Natural killer cell (primary cell): ENCODE measurements at regions not wholly inside any gene's neighbourhood (a gene's known extent, or its start where the extent isn't known, plus 50 kb on each side); places are given as distances from the start of the nearest gene placed in this dataset.

Experiments
- ATAC-seq, 3 donors: fragments of 150-1000 bp in 2 of 3; fragments of 200-7000 bp in 1 of 3; cut with Tn5 transposase; 1 replicate in 1 of 3; 2 replicates in 2 of 3; pipeline ENCODE4 v1.10.0; 2021; ENCODE audit warnings: mild to moderate bottlenecking in 2 of 3, moderate library complexity in 2 of 3
- DNase-seq, 2 donors: peaks; one replicate each; pipeline versions ENCODE4 v3.0.0 to v3.0.0-alpha.2; 2013 to 2021; ENCODE audit warnings: mixed read lengths in 1 of 2
- H3K27ac ChIP-seq: one replicate; pipeline ENCODE4 v1.5.1; 2013; ENCODE audit warnings: mild to moderate bottlenecking, low read length
- H3K27me3 ChIP-seq: one replicate; pipeline ENCODE4 v1.6.1; 2013; ENCODE audit warnings: low read length; ENCODE audit not compliant: control insufficient read depth, insufficient read depth
- H3K36me3 ChIP-seq: one replicate; pipeline ENCODE4 v1.6.1; 2013; ENCODE audit warnings: low read length; ENCODE audit not compliant: control insufficient read depth, insufficient read depth
- H3K4me1 ChIP-seq: one replicate; pipeline ENCODE4 v1.6.1; 2013; ENCODE audit warnings: low read length; ENCODE audit not compliant: control insufficient read depth, insufficient read depth
- H3K4me3 ChIP-seq: one replicate; pipeline ENCODE4 v1.5.1; 2013; ENCODE audit warnings: low read length
- H3K9me3 ChIP-seq: one replicate; pipeline ENCODE4 v1.6.1; 2013; ENCODE audit warnings: low read length; ENCODE audit not compliant: control insufficient read depth, insufficient read depth
- H3K27ac Mint-ChIP-seq, 2 donors: one replicate each; pipeline ENCODE4 v1.8.0; 2022; ENCODE audit warnings: mild to moderate bottlenecking in 2 of 2, mixed read lengths in 2 of 2, moderate library complexity in 1 of 2
- H3K27me3 Mint-ChIP-seq, 2 donors: one replicate each; pipeline ENCODE4 v1.8.0; 2022; ENCODE audit warnings: low read depth in 2 of 2, mixed read lengths in 2 of 2
- H3K36me3 Mint-ChIP-seq: one replicate; pipeline ENCODE4 v1.8.0; 2022; ENCODE audit warnings: mixed read lengths
- H3K4me1 Mint-ChIP-seq, 2 donors: one replicate each; pipeline ENCODE4 v1.8.0; 2022; ENCODE audit warnings: mixed read lengths in 2 of 2
- H3K4me3 Mint-ChIP-seq: one replicate; pipeline ENCODE4 v1.8.0; 2022; ENCODE audit warnings: mild to moderate bottlenecking, moderate library complexity, mixed read lengths
- H3K9me3 Mint-ChIP-seq, 2 donors: one replicate each; pipeline ENCODE4 v1.8.0; 2022; ENCODE audit warnings: mixed read lengths in 2 of 2
- WGBS: methylation state at CpG from one replicate; pipeline ENCODE4 v1.1.7; 2013; ENCODE audit warnings: missing lambda C conversion rate; ENCODE audit not compliant: insufficient coverage; 5-methylcytosine and 5-hydroxymethylcytosine counted together
- intact Hi-C: fragments of 100-400 bp; cut with micrococcal nuclease; formaldehyde crosslinking; loops from one replicate; pipeline ENCODE4 v1.14.2; 2022
- TF ChIP-seq, protein P1 (sequence below): fragments of 200-600 bp; IDR thresholded peaks from one replicate; pipeline ENCODE4 v1.8.0; 2022; ENCODE audit warnings: antibody characterized with exemption

DNA sequence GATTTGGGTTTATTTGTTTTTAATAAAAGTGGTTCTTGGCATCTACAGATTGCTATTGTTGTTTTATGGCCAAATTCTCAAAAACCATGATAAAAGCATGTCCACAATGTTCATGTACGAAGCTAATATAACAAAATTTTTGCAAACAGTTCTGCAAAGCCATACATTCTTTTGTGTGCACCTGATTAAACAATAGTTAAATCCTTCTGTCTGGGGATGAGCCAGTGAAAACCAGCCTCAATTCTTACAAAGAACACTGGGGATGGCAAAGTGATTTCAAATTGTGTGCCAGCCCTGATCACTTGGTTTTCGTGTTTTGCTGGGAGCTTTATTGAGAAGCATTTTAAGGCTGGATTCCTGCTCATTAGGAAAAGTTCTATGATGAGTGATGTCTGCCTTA, 149.1 kb upstream of the MAGI3 start:
- H3K4me1 ChIP-seq, result no peaks in the 10 kb centered on the region
- H3K36me3 ChIP-seq, result no peaks in the 10 kb centered on the region
- H3K9me3 Mint-ChIP-seq, result no peaks in the 10 kb centered on the region
- DNase-seq (no peak), ATAC-seq (no peak)
- 91% methylated on average over 2 of the region's 2 CpGs for WGBS
- TF ChIP-seq, protein P1, sequence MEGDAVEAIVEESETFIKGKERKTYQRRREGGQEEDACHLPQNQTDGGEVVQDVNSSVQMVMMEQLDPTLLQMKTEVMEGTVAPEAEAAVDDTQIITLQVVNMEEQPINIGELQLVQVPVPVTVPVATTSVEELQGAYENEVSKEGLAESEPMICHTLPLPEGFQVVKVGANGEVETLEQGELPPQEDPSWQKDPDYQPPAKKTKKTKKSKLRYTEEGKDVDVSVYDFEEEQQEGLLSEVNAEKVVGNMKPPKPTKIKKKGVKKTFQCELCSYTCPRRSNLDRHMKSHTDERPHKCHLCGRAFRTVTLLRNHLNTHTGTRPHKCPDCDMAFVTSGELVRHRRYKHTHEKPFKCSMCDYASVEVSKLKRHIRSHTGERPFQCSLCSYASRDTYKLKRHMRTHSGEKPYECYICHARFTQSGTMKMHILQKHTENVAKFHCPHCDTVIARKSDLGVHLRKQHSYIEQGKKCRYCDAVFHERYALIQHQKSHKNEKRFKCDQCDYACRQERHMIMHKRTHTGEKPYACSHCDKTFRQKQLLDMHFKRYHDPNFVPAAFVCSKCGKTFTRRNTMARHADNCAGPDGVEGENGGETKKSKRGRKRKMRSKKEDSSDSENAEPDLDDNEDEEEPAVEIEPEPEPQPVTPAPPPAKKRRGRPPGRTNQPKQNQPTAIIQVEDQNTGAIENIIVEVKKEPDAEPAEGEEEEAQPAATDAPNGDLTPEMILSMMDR, result no peak
- H3K27ac Mint-ChIP-seq, result no peak overlapping the region
- H3K9me3 ChIP-seq, result no peaks in the 10 kb centered on the region
- no peaks in the 10 kb centered on the region for H3K4me1 Mint-ChIP-seq
- H3K4me3 ChIP-seq, result no peak overlapping the region
- H3K27me3 Mint-ChIP-seq, result peaks cover 7 to 16% of the 10 kb centered on the region in 2 donors
- intact Hi-C loops, result no loop called here
- no peaks in the 10 kb centered on the region for H3K27me3 ChIP-seq
- no peaks in the 10 kb centered on the region for H3K36me3 Mint-ChIP-seq
- H3K27ac ChIP-seq, result no peak overlapping the region
- no peak overlapping the region for H3K4me3 Mint-ChIP-seq

DNA sequence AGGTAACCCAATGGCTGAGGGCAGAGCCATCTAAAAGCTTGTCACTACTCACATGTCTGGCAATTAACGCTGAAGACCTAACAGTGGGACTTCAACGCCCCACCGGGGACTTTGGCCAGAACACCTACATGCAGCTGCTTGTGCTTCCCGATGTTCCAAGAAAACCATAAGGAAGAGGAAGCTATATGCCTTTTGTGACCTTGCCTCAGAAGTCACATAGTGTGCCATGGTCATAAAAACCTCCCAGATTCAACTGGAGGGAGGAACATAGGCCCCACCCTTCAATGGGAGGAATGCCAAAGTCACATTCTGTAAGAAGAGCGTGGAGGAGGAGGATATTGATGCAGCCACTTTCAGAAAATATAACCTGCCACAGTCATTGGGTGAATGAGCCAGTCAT, 147.8 kb upstream of the MAGI3 start:
- Mint-ChIP-seq H3K9me3 (no peaks in the 10 kb centered on the region), H3K4me1 (no peaks in the 10 kb centered on the region), H3K36me3 (no peaks in the 10 kb centered on the region), H3K4me3 (no peak overlapping the region), H3K27ac (no peak overlapping the region), H3K27me3 (peaks cover 5 to 21% of the 10 kb centered on the region in 2 donors)
- no peaks in the 10 kb centered on the region for H3K36me3 ChIP-seq
- intact Hi-C loops, result no loop called here
- H3K9me3 ChIP-seq, result no peaks in the 10 kb centered on the region
- TF ChIP-seq, protein P1, result no peak
- H3K4me1 ChIP-seq, result no peaks in the 10 kb centered on the region
- no peak for DNase-seq
- H3K27ac ChIP-seq, result no peak overlapping the region
- 93% methylated on average over 4 of the region's 5 CpGs for WGBS
- no peak for ATAC-seq
- no peaks in the 10 kb centered on the region for H3K27me3 ChIP-seq
- no peak overlapping the region for H3K4me3 ChIP-seq

DNA sequence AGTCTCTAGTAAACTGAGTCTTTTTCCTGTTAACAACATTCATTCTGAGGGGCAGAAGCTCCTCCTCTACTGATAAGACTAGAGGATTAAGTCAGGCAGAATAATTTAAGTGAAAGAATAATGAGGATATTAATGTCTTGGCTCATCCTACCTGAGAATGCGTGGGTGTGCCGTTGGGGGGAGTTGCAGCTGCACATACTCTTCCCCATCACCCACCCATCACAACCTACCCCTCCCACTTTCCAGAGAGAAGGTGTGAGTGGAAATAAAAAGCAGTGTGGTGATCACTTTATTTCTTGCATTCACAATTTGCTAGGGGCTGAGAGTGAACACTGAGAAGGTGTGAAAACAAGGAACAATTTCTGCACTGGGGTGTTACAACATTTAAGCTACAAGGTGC, 146.8 kb upstream of the MAGI3 start:
- intact Hi-C loops, result no loop called here
- Mint-ChIP-seq H3K4me1 (no peaks in the 10 kb centered on the region), H3K4me3 (no peak overlapping the region), H3K27me3 (peaks cover 3 to 25% of the 10 kb centered on the region in 2 donors), H3K36me3 (no peaks in the 10 kb centered on the region), H3K9me3 (no peaks in the 10 kb centered on the region), H3K27ac (no peak overlapping the region)
- no peak for ATAC-seq
- TF ChIP-seq, protein P1, result no peak
- no peak for DNase-seq
- Histone ChIP-seq H3K36me3 (no peaks in the 10 kb centered on the region), H3K27ac (no peak overlapping the region), H3K4me3 (no peak overlapping the region), H3K9me3 (no peaks in the 10 kb centered on the region), H3K4me1 (no peaks in the 10 kb centered on the region), H3K27me3 (no peaks in the 10 kb centered on the region)
- no CpG with 5 or more reads among the region's 2 CpGs for WGBS

DNA sequence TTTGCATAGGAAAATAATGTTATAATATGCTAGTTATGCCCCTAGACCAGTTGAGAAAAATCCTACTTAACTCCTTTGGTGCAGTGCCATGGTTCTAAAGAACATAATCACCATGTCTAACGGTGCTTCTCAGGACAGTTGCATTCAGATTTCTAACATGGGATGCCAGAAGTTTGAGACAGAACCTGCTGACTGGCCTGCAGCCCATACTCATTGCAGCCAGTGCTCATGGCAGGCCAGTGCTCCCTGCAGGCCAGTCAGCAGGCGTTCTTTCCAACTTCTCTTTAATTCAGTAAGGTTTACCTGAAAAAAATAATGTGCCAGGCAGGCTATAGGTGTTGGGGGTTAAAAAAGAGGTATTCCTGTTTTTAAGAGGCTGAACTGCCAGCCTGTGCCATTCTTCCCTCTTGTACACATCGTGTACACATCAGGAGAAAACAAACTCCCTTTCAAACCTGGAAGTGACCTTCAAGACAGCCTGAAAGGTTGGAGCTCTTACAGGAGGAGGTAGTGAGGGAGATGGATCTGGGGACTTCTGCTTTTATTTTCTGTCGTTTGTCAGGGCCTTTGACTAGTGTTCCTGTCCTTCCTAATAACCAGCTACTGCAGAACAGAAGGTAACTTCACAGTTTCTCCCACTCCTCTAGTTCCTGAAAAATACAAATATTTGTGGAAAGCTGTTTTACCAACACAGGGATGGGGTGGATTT, 146.0 kb upstream of the MAGI3 start:
- Mint-ChIP-seq H3K4me1 (no peaks in the 10 kb centered on the region), H3K4me3 (no peak overlapping the region)
- intact Hi-C loops, result no loop called here

More for the DNA sequence above, 146.0 kb upstream of the MAGI3 start:
- Mint-ChIP-seq H3K27ac (no peak overlapping the region), H3K36me3 (no peaks in the 10 kb centered on the region), H3K9me3 (no peaks in the 10 kb centered on the region), H3K27me3 (peaks cover 2 to 25% of the 10 kb centered on the region in 2 donors)
- DNase-seq, result no peak
- H3K27me3 ChIP-seq, result no peaks in the 10 kb centered on the region
- TF ChIP-seq, protein P1, result no peak
- H3K9me3 ChIP-seq, result no peaks in the 10 kb centered on the region
- H3K4me3 ChIP-seq, result no peak overlapping the region
- no peaks in the 10 kb centered on the region for H3K4me1 ChIP-seq
- 63% methylated on average over 2 of the region's 4 CpGs for WGBS
- no peak for ATAC-seq
- H3K27ac ChIP-seq, result no peak overlapping the region
- H3K36me3 ChIP-seq, result no peaks in the 10 kb centered on the region
